ENCODE measurements at regions not wholly inside any gene's neighbourhood (a gene's known extent, or its start where the extent isn't known, plus 50 kb on each side); places are given as distances from the start of the nearest gene placed in this dataset.

DNA sequence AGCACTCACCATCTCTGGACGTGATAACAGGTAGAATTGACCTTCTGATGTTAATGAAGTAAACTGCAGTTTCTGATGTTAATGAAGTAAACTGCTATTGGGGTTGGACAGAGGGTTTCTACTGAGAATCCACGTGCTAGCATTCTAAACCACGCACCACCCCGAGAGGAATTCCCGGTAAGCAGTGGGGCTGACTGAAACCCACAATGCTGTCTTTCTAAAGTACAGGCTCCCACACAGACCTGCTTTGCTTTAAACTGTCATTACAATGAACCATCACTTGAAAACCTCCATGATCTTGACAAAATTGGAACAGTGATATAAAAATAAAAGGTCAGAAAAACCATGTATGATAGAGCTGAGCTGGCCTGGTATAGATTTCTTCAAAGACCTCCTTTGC is 559.0 kb downstream of the FGF9 start (continued):
- TF ChIP-seq, protein P1, sequence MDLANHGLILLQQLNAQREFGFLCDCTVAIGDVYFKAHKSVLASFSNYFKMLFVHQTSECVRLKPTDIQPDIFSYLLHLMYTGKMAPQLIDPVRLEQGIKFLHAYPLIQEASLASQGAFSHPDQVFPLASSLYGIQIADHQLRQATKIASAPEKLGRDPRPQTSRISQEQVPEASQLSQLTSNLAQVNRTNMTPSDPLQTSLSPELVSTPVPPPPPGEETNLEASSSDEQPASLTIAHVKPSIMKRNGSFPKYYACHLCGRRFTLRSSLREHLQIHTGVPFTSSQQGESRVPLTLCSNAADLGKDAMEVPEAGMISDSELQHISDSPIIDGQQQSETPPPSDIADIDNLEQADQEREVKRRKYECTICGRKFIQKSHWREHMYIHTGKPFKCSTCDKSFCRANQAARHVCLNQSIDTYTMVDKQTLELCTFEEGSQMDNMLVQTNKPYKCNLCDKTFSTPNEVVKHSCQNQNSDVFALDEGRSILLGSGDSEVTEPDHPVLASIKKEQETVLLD (IDR thresholded peaks at IDR 0.05): no peak

DNA sequence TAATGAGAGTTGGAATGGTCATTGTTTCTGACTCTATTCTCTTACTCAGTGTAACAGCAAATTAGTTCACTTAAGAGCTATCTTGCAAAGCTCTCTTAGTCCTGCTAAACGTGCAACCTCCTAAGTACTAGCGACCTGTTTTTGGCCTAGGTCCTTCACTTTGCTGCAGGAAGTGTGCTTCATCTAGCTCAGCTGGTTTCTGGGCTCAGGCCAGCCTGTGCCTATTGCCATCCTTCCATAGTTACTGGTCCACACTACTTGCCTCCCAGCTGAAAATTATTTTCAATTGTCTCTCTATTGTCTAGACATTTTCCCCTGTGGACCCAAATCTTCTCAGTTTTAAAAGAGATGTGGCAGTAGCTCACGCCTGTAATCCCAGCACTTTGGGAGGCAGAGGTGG is 561.3 kb downstream of the FGF9 start:
- in situ Hi-C loops (cut with MboI) (no loop called here), intact Hi-C loops (cut with micrococcal nuclease) (no loop called here)
- no peak for DNase-seq (ENCODE audit: extremely low read depth in 1 of 4, low spot score in 3 of 4)
- Histone ChIP-seq H3K4me2 (ENCODE audit: insufficient read depth, low read length) (no peak overlapping the region), H3K79me2 (ENCODE audit: control insufficient read depth, insufficient read depth, low read length) (no peaks in the 10 kb centered on the region), H3K4me3 (no peak overlapping the region), H3K4me1 (replicated peaks in 1 of 2; ENCODE audit: control insufficient read depth in 2 of 2, insufficient read depth in 2 of 2, low read length in 2 of 2) (no peaks in the 10 kb centered on the region), H4K20me1 (replicated peaks; ENCODE audit: control insufficient read depth, insufficient read depth, low read length) (no peaks in the 10 kb centered on the region; the same call in 1 of the 2 replicates), H3K36me3 (ENCODE audit: control insufficient read depth, insufficient read depth, low read length) (no peaks in the 10 kb centered on the region), H3K9ac (ENCODE audit: insufficient read depth in 1 of 2, low read depth in 2 of 2, low read length in 2 of 2) (no peak overlapping the region), H2AFZ (ENCODE audit: low read depth, low read length) (no peak overlapping the region), H3K9me1 (ENCODE audit: control insufficient read depth, insufficient read depth, low read length) (no peaks in the 10 kb centered on the region), H3K27me3 (ENCODE audit: control insufficient read depth in 2 of 2, insufficient read depth in 2 of 2, low read length in 2 of 2) (no peaks in the 10 kb centered on the region), H3K9me3 (replicated peaks; ENCODE audit: control insufficient read depth, insufficient read depth, low read depth, low read length) (no peaks in the 10 kb centered on the region), H3K27ac (ENCODE audit: extremely low read depth, low read depth, low read length) (no peak overlapping the region)
- CTCF ChIA-PET (ENCODE audit: low intra/inter-chr PET ratio): no interaction called here
- BruUV-seq (replicated peaks): no TSS peak
- no peak for FAIRE-seq
- 0% methylated on average over 3 of the region's 3 CpGs for WGBS (ENCODE audit: insufficient coverage, low coverage, missing lambda C conversion rate)
- POLR2A ChIA-PET: no interaction called here
- no peak for ATAC-seq
- TF ChIP-seq PYGO2 (tag; IDR thresholded peaks at IDR 0.05) (no peak), GABPB2 (CRISPR knock-in tag; conservative IDR thresholded peaks at IDR 0.05) (no peak), SRSF7 (optimal IDR thresholded peaks at IDR 0.05; ENCODE audit: low read depth, low read length) (no peak), SUPT5H (IDR thresholded peaks at IDR 0.05) (no peak), ZNF518B (CRISPR knock-in tag; IDR thresholded peaks at IDR 0.05) (no peak), ZBED1 (IDR thresholded peaks at IDR 0.05) (no peak), ZNF3 (CRISPR knock-in tag; IDR thresholded peaks at IDR 0.05) (no peak), PHF8 (IDR thresholded peaks at IDR 0.05; ENCODE audit: borderline replicate concordance, low read length) (no peak), KDM2B (CRISPR knock-in tag; IDR thresholded peaks at IDR 0.05) (no peak), MXI1 (IDR thresholded peaks at IDR 0.05; ENCODE audit: low read depth, low read length) (no peak), ZKSCAN1 (IDR thresholded peaks at IDR 0.05; ENCODE audit: low read depth, low read length) (no peak), ZNF282 (CRISPR knock-in tag; IDR thresholded peaks at IDR 0.05) (no peak), NKRF (IDR thresholded peaks at IDR 0.05; ENCODE audit: borderline replicate concordance) (no peak), NFATC3 (IDR thresholded peaks at IDR 0.05) (no peak)
- TF ChIP-seq, protein P2, sequence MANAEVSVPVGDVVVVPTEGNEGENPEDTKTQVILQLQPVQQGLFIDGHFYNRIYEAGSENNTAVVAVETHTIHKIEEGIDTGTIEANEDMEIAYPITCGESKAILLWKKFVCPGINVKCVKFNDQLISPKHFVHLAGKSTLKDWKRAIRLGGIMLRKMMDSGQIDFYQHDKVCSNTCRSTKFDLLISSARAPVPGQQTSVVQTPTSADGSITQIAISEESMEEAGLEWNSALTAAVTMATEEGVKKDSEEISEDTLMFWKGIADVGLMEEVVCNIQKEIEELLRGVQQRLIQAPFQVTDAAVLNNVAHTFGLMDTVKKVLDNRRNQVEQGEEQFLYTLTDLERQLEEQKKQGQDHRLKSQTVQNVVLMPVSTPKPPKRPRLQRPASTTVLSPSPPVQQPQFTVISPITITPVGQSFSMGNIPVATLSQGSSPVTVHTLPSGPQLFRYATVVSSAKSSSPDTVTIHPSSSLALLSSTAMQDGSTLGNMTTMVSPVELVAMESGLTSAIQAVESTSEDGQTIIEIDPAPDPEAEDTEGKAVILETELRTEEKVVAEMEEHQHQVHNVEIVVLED (CRISPR knock-in tag; IDR thresholded peaks at IDR 0.05): no peak
